ENCODE measurements at regions not wholly inside any gene's neighbourhood (a gene's known extent, or its start where the extent isn't known, plus 50 kb on each side); places are given as distances from the start of the nearest gene placed in this dataset.

DNA sequence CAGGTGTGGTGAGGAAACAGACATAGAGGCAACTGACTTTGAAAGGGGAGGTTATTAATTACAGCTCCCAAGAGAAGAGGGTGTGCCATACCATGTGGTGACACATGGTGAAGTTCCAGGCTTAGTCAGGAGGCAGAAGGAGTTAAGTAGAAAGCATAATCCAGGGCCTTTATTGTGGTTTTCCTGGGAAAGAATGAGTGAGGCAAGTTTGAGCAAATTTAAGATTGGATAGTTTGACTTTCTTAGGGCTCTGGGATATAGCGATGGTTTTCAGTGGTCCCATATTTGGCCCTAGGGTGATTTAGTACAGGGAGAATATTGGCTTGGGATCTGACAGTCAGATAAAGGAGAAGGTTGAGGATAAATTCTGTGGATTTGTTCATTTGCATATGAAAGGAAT is 495.9 kb upstream of the FSTL5 start:
- no peak overlapping the region for H3K27ac ChIP-seq (ENCODE audit: low read depth, low read length, poor library complexity, severe bottlenecking)
- no peak overlapping the region for H3K4me3 ChIP-seq (ENCODE audit: low read depth, low read length, poor library complexity, severe bottlenecking)
- CTCF ChIA-PET (ENCODE audit: unreplicated experiment) = no interaction called here
- H3K4me2 ChIP-seq (ENCODE audit: low read length) = no peak overlapping the region
- no peaks in the 10 kb centered on the region for H3K36me3 ChIP-seq (ENCODE audit: insufficient read depth, low read length)
- no peaks in the 10 kb centered on the region for H3K4me1 ChIP-seq (ENCODE audit: insufficient read depth, low read length, poor library complexity, severe bottlenecking)
- no peaks in the 10 kb centered on the region for H3K9me2 ChIP-seq (ENCODE audit: insufficient read depth, low read length)
- H2AFZ ChIP-seq (ENCODE audit: low read length) = no peak overlapping the region
- no peak for TF ChIP-seq EZH2phosphoT487 (IDR thresholded peaks at IDR 0.05; ENCODE audit: borderline replicate concordance, low read depth, low read length)
- TF ChIP-seq, protein P1, sequence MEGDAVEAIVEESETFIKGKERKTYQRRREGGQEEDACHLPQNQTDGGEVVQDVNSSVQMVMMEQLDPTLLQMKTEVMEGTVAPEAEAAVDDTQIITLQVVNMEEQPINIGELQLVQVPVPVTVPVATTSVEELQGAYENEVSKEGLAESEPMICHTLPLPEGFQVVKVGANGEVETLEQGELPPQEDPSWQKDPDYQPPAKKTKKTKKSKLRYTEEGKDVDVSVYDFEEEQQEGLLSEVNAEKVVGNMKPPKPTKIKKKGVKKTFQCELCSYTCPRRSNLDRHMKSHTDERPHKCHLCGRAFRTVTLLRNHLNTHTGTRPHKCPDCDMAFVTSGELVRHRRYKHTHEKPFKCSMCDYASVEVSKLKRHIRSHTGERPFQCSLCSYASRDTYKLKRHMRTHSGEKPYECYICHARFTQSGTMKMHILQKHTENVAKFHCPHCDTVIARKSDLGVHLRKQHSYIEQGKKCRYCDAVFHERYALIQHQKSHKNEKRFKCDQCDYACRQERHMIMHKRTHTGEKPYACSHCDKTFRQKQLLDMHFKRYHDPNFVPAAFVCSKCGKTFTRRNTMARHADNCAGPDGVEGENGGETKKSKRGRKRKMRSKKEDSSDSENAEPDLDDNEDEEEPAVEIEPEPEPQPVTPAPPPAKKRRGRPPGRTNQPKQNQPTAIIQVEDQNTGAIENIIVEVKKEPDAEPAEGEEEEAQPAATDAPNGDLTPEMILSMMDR (conservative IDR thresholded peaks at IDR 0.05; ENCODE audit: low read length) = no peak
- no TSS peak for BruUV-seq (replicated peaks)
- H4K20me1 ChIP-seq (ENCODE audit: insufficient read depth, low read length) = no peaks in the 10 kb centered on the region
- H3K9me3 ChIP-seq (ENCODE audit: low read length) = no peaks in the 10 kb centered on the region
- DNase-seq (ENCODE audit: low spot score) = no peak
- POLR2A ChIA-PET = no interaction called here
- intact Hi-C loops (cut with micrococcal nuclease; ENCODE audit: unreplicated experiment) = no loop called here
- no peaks in the 10 kb centered on the region for H3K79me2 ChIP-seq (ENCODE audit: insufficient read depth, low read depth, low read length)

DNA sequence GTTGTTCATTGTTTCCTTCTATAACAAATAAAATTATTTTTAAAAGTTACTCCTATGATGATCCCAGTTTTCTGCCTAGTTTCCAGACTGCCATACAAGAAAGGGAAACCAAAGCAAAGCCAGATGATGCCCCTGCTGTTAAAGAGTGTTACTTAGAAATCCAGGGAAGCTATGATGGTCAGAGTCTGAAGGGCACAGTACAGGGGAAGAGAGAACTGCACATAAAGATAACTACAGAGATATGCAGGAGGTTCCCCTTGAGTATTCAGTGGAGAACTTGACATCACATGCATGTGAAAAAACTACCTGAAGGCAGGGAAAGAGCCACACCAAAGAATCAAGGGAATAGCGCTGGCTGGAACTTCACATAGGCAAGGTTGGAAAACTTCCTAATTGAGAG is 494.2 kb upstream of the FSTL5 start:
- TF ChIP-seq, protein P1 (conservative IDR thresholded peaks at IDR 0.05; ENCODE audit: low read length) = no peak
- no peak for TF ChIP-seq EZH2phosphoT487 (IDR thresholded peaks at IDR 0.05; ENCODE audit: borderline replicate concordance, low read depth, low read length)
- Histone ChIP-seq H3K4me1 (ENCODE audit: insufficient read depth, low read length, poor library complexity, severe bottlenecking) (no peaks in the 10 kb centered on the region), H3K36me3 (ENCODE audit: insufficient read depth, low read length) (no peaks in the 10 kb centered on the region), H3K27ac (ENCODE audit: low read depth, low read length, poor library complexity, severe bottlenecking) (no peak overlapping the region), H3K4me2 (ENCODE audit: low read length) (no peak overlapping the region), H2AFZ (ENCODE audit: low read length) (no peak overlapping the region), H3K4me3 (ENCODE audit: low read depth, low read length, poor library complexity, severe bottlenecking) (no peak overlapping the region), H3K9me2 (ENCODE audit: insufficient read depth, low read length) (no peaks in the 10 kb centered on the region), H4K20me1 (ENCODE audit: insufficient read depth, low read length) (no peaks in the 10 kb centered on the region), H3K9me3 (ENCODE audit: low read length) (no peaks in the 10 kb centered on the region), H3K79me2 (ENCODE audit: insufficient read depth, low read depth, low read length) (no peaks in the 10 kb centered on the region)
- ChIA-PET CTCF (ENCODE audit: unreplicated experiment) (no interaction called here), POLR2A (no interaction called here)
- DNase-seq (ENCODE audit: low spot score) = no peak
- BruUV-seq (replicated peaks) = no TSS peak
- intact Hi-C loops (cut with micrococcal nuclease; ENCODE audit: unreplicated experiment) = no loop called here

DNA sequence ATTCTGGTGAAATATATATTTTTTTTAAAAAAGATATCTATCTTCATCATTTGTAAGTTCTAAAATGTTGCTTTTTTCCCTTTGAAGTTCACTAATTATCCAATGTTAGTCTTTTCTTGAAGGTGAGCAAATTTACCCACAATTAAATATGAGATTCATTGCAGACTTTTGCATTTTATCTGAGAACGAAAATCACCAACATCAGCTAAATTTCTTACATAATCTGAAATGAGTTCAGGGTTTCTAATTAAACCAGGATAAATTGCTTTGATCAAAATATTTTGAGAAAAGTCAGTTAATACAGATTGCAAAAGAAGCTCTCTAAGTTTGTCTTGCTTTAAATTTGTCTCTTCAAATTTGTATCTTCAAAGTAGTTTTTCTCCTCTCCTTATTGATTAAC is 486.4 kb upstream of the FSTL5 start:
- Histone ChIP-seq H3K4me2 (ENCODE audit: low read length) (no peak overlapping the region), H3K9me3 (ENCODE audit: low read length) (no peaks in the 10 kb centered on the region), H3K27ac (ENCODE audit: low read depth, low read length, poor library complexity, severe bottlenecking) (no peak overlapping the region), H3K4me3 (ENCODE audit: low read depth, low read length, poor library complexity, severe bottlenecking) (no peak overlapping the region), H4K20me1 (ENCODE audit: insufficient read depth, low read length) (no peaks in the 10 kb centered on the region), H3K9me2 (ENCODE audit: insufficient read depth, low read length) (no peaks in the 10 kb centered on the region), H3K4me1 (ENCODE audit: insufficient read depth, low read length, poor library complexity, severe bottlenecking) (no peaks in the 10 kb centered on the region), H3K79me2 (ENCODE audit: insufficient read depth, low read depth, low read length) (no peaks in the 10 kb centered on the region), H2AFZ (ENCODE audit: low read length) (no peak overlapping the region), H3K36me3 (ENCODE audit: insufficient read depth, low read length) (no peaks in the 10 kb centered on the region)
- no TSS peak for BruUV-seq (replicated peaks)
- DNase-seq (ENCODE audit: low spot score) = no peak
- ChIA-PET POLR2A (interaction anchor here (0.6 to 1.0 kb wide), 2 partner anchors 137 to 304 kb away, joined by 3 read pairs; no protein-coding TSS in a partner anchor), CTCF (ENCODE audit: unreplicated experiment) (no interaction called here)
- TF ChIP-seq EZH2phosphoT487 (IDR thresholded peaks at IDR 0.05; ENCODE audit: borderline replicate concordance, low read depth, low read length) = no peak
- TF ChIP-seq, protein P1 (conservative IDR thresholded peaks at IDR 0.05; ENCODE audit: low read length) = no peak
- intact Hi-C loops (cut with micrococcal nuclease; ENCODE audit: unreplicated experiment) = no loop called here
